Myocyte (in vitro differentiated cells): ENCODE measurements at regions not wholly inside any gene's neighbourhood (a gene's known extent, or its start where the extent isn't known, plus 50 kb on each side); places are given as distances from the start of the nearest gene placed in this dataset.
"Not testable (repeated sequence)": the region's sequence is repeated elsewhere in the genome, so short reads cannot be mapped to it uniquely, and the experiment has no call there.

Experiments used
- DNase-seq: peaks from one replicate; pipeline ENCODE4 v3.0.0-alpha.2; 2012; ENCODE audit warnings: low read depth

DNA sequence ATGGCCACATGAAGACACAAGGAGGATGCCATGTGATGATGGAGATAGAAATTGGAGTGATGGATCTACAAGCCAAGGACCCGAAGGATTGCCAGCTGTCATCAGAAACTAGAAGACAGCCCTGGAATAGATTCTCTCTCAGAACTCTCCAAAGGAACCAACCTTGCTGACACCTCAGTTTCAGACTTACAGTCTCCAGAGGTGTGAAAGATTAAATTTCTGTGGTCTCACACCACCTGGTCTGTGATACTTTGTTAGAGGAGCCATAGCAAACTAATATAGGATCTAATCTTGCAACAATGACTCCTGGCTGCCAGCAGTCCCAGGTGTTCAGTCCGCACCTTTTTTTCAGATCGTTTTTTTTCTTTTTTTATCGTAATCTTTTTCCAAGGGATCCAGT lies 647.3 kb upstream of the GHITM start:
- no peak for DNase-seq

DNA sequence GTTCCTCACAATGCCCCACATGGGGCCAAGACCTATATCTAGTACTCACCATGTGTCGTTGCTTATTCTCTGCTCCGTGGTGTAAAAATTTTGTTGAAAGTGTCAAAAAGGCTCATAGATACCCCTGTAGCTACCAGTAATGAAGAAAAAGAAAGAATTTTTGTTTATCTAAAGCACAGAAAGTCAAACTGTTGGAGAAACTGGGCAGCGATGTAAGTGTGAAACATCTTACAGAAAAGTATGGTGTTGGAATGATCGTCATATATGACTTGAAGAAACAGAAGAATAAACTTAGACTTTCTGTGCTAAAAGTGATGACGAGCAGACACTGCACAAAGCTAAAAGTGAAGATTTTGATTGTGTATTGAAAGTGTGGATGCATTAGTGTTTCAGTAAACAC lies 626.6 kb upstream of the GHITM start:
- DNase-seq, result no peak

DNA sequence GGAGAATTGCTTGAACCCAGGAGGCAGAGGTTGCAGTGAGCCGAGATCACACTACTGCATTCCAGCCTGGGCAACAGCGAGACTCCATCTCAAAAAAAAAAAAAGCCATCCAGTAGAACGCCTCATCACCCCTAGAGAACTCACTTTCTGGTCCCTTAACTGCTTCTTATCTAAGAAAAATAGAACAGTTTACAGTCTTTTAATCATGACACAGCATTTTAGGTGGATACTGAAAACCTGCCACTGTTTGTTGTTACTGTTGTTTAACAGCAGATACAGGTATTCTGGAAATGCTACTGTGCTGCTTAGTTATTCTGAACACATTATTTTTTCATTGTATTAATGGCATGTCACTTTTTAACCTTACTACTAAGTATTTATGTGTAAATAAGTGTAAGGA lies 624.3 kb upstream of the GHITM start:
- no peak for DNase-seq

- no peak for DNase-seq
Observed at GRCh38 chr10:83516788-83517187, 622.5 kb upstream of the GHITM start.

GRCh38 chr10:83517456-83517855 lies 621.9 kb upstream of the GHITM start:
- no peak for DNase-seq

DNA sequence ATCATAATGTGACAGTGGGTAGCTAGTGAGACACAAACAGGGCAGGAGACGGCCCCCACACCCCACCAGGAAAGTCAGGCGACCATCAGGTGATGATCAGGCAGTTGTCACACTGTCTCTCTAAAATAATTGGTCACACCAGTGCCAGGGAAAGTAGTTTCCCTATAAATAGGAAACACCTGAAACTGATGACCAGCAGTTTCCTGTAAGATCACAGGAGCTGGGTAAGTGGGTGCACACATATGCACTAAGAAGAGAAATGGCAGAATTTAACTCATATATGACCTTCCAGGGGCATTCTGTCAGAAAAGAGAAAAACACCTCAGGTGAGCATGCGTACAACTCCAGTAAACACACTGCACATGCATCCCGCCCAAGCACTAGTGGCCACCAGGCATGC lies 620.5 kb upstream of the GHITM start:
- no peak for DNase-seq

DNA sequence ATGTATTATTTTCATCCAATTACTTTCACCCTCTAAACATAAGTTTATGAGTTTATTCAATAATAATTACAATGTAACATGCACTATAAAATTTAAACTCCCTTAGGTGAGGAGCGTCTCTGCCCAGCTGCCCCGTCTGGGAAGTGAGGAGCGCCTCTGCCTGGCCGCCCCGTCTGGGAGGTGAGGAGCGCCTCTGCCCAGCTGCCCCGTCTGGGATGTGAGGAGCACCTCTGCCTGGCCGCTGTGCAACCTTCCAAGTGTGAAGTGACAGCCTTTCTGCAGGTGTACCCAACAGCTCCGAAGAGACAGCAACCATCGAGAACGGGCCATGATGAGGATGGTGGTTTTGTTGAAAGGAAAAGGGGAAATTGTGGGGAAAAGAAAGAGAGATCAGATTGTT lies 618.9 kb upstream of the GHITM start:
- DNase-seq, result not testable (repeated sequence)

- no peak for DNase-seq
Observed at GRCh38 chr10:83522456-83522855, 616.9 kb upstream of the GHITM start.

GRCh38 chr10:83522881-83523386 lies 616.4 kb upstream of the GHITM start:
- no peak for DNase-seq

DNA sequence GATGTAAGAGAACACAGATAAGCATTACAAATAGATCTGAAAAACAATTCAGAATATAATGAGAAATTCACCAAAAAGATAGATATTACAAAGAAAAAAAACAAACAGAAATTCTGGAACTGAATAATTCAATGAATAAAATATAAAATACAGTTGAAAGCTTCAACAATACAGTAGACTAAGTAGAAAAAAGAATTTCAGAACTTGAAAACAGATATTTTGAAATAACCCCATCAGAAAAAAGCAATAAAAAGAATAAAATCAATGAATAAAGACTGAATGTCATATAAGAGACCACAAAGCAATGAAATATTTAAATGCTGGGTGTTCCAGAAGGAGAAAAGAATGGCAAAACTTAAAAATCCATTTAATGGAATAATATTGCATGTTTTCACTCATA lies 611.4 kb upstream of the GHITM start:
- DNase-seq, result no peak

- DNase-seq, result no peak
Observed at GRCh38 chr10:83533290-83533689, 606.0 kb upstream of the GHITM start.

- DNase-seq, result no peak
Observed at GRCh38 chr10:83536426-83536825, 602.9 kb upstream of the GHITM start.

- DNase-seq, result no peak
Observed at GRCh38 chr10:83538047-83538446, 601.3 kb upstream of the GHITM start.

GRCh38 chr10:83539528-83540308 lies 599.6 kb upstream of the GHITM start:
- DNase-seq, result no peak

- DNase-seq, result no peak
Observed at GRCh38 chr10:83541046-83541445, 598.3 kb upstream of the GHITM start.

DNA sequence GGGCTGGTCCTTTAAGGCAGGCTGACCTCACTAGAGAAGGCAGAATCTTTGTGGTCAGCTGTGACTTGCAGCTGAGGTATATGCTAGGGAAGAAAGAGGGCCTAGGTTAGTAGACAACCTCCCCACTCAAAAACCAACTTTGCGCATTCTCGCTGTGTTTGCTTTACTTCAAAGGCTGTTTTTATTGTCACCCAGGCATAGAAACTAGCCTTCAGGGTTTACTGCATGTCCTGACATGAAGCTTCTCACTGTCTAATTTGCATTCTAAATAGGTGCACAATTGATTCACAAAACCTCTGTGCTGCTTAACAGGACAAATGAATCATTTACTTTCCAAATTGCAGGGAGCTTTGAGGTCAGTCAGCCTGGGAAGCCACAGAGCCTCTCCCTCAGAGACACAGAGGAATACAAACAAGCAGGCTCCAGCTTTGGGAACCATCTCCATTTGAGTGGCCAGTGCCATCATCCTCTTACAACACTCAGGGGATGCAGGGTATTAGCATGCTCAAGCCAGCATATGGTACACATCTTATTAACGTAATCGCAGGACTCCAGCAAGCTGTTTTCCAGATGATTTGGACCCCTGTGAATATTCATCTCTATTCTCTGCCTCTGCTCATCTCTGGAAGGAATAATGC lies 596.4 kb upstream of the GHITM start:
- no peak for DNase-seq

GRCh38 chr10:83543691-83544462 lies 595.4 kb upstream of the GHITM start:
- no peak for DNase-seq

- DNase-seq, result no peak
Observed at GRCh38 chr10:83545901-83546391, 593.4 kb upstream of the GHITM start.

DNA sequence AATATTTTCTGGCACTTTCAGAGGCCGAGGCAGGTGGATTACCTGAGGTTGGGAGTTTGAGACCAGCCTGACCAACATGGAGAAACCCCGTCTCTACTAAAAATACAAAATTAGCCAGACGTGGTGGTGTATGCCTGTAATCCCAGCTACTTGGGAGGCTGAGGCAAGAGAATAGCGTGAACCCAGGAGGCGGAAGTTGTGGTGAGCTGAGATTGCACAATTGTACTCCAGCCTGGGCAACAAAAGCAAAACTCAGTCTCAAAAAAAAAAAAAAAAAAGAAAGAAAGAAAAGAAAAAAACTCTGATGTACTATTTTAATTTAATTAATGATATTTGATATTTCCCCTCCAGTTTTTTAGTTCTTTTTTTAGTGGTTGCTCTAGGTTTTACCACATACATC lies 588.1 kb upstream of the GHITM start:
- DNase-seq, result not testable (repeated sequence)

- DNase-seq, result no peak
Observed at GRCh38 chr10:83553366-83553765, 585.9 kb upstream of the GHITM start.

DNA sequence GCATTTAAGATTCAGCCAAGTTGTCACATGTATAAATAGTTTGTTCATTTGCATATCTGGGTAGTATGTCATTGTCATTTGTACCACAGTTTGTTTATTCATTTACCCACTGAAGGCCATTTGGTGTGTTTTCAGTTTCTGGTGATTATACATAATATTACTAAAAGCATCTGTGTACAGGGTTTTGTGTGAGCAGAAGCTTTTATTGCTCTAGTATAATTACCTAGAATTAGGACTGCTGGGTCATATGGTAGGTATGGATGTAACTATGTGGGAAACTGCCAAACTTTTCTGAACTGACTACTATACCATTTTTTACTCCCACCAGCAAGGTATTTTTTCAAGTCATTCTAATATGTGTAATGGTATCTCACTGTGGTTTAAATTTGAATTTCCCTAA lies 584.0 kb upstream of the GHITM start:
- no peak for DNase-seq

- no peak for DNase-seq
Observed at GRCh38 chr10:83562381-83562780, 576.9 kb upstream of the GHITM start.
